ENCODE measurements at regions not wholly inside any gene's neighbourhood (a gene's known extent, or its start where the extent isn't known, plus 50 kb on each side); places are given as distances from the start of the nearest gene placed in this dataset.

GRCh38 chr1:101394041-101394440 is 157.2 kb downstream of the S1PR1 start (continued):
- no peak for TF ChIP-seq ZNF280D (CRISPR knock-in tag; IDR thresholded peaks at IDR 0.05)
- TF ChIP-seq DBP (CRISPR knock-in tag; IDR thresholded peaks at IDR 0.05; ENCODE audit: not compliant biosample characterization): no peak
- no peak for TF ChIP-seq ZNF431 (CRISPR knock-in tag; IDR thresholded peaks at IDR 0.05; ENCODE audit: borderline replicate concordance, low read depth)
- no peak for TF ChIP-seq ZNF251 (CRISPR knock-in tag; IDR thresholded peaks at IDR 0.05)
- no peak for TF ChIP-seq ZNF777 (CRISPR knock-in tag; IDR thresholded peaks at IDR 0.05)
- TF ChIP-seq ZNF652 (CRISPR knock-in tag; IDR thresholded peaks at IDR 0.05; ENCODE audit: borderline replicate concordance, low read depth): no peak
- no peak for TF ChIP-seq ZFP36 (IDR thresholded peaks at IDR 0.05; ENCODE audit: borderline replicate concordance, low read depth, low read length, partially characterized antibody)
- TF ChIP-seq ATRX (CRISPR knock-in tag; IDR thresholded peaks at IDR 0.05; ENCODE audit: borderline replicate concordance): no peak

GRCh38 chr1:101399222-101399621 is 162.4 kb downstream of the S1PR1 start:
- Histone ChIP-seq H3K4me2 (ENCODE audit: low read depth, low read length) (no peak overlapping the region), H2AFZ (ENCODE audit: low read length) (no peak overlapping the region), H3K4me3 (replicated peaks in 1 of 3; ENCODE audit: insufficient read depth in 1 of 3, low read depth in 2 of 3, low read length in 3 of 3) (no peak overlapping the region), H4K20me1 (ENCODE audit: insufficient read depth, low read length) (no peaks in the 10 kb centered on the region), H3K9ac (ENCODE audit: insufficient read depth, low read depth, low read length) (no peak overlapping the region), H3K4me1 (ENCODE audit: insufficient read depth, low read length) (no peaks in the 10 kb centered on the region), H3K27ac (ENCODE audit: extremely low read length, insufficient read depth, low read length) (no peak overlapping the region), H3K79me2 (ENCODE audit: insufficient read depth, low read length) (no peaks in the 10 kb centered on the region), H3K36me3 (replicated peaks in 1 of 2; ENCODE audit: control insufficient read depth in 1 of 2, insufficient read depth in 2 of 2, low read length in 2 of 2) (no peaks in the 10 kb centered on the region), H3K9me3 (ENCODE audit: low read length) (no peaks in the 10 kb centered on the region), H3K27me3 (ENCODE audit: control insufficient read depth in 1 of 2, insufficient read depth in 2 of 2, low read length in 2 of 2) (no peaks in the 10 kb centered on the region; a peak in 1 of 5 replicates)
- intact Hi-C loops (cut with micrococcal nuclease; ENCODE audit: unreplicated experiment) (no loop called here), in situ Hi-C loops (cut with HindIII; ENCODE audit: extremely low pct_ligation_motif_present, low pct_unique_long_range_greater_than_20kb) (no loop called here)
- no peak for DNase-seq (ENCODE audit: low spot score)
- POLR2A ChIA-PET: no interaction called here
- no peak for ATAC-seq
- BruUV-seq (replicated peaks): no TSS peak
- WGBS (ENCODE audit: low lambda C conversion rate): 3% methylated on average over 3 of the region's 3 CpGs
- CTCF ChIA-PET (ENCODE audit: low intra/inter-chr PET ratio, low total read pairs): no interaction called here
- FAIRE-seq: no peak
- no peak for TF ChIP-seq ZNF672 (CRISPR knock-in tag; IDR thresholded peaks at IDR 0.05)
- no peak for TF ChIP-seq GABPA (IDR thresholded peaks at IDR 0.05; ENCODE audit: low read depth, low read length)
- no peak for TF ChIP-seq GABPA (CRISPR knock-in tag; IDR thresholded peaks at IDR 0.05; ENCODE audit: low read depth)
- no peak for TF ChIP-seq CAMTA2 (CRISPR knock-in tag; IDR thresholded peaks at IDR 0.05; ENCODE audit: borderline replicate concordance)
- TF ChIP-seq ZNF687 (CRISPR knock-in tag; IDR thresholded peaks at IDR 0.05): no peak
- no peak for TF ChIP-seq ISL2 (CRISPR knock-in tag; IDR thresholded peaks at IDR 0.05)
- no peak for TF ChIP-seq ZNF713 (CRISPR knock-in tag; IDR thresholded peaks at IDR 0.05)
- TF ChIP-seq SAFB2 (CRISPR knock-in tag; IDR thresholded peaks at IDR 0.05; ENCODE audit: borderline replicate concordance, low read depth): no peak
- TF ChIP-seq ZEB1 (IDR thresholded peaks at IDR 0.05; ENCODE audit: insufficient replicate concordance, low read depth): no peak
- TF ChIP-seq ZNF430 (CRISPR knock-in tag; IDR thresholded peaks at IDR 0.05): no peak

Measured in HepG2 (cell line).